HepG2 (cell line): ENCODE measurements at regions not wholly inside any gene's neighbourhood (a gene's known extent, or its start where the extent isn't known, plus 50 kb on each side); places are given as distances from the start of the nearest gene placed in this dataset.

ENCODE experiments used
- ATAC-seq: fragments of 200-7000 bp; cut with Tn5 transposase; 3 replicates; pipeline ENCODE4 v1.9.1; 2020; ENCODE audit warnings: mild to moderate bottlenecking, moderate library complexity
- BruUV-seq: library from RNA; stranded (reverse); fragments of 400-500 nt; replicated peaks from 2 replicates; lab custom pipeline; 2021; lab: Mats Ljungman, UMichigan
- CTCF ChIA-PET: fragments of 300-600 bp; formaldehyde crosslinking; extraction: SDS; loops from one replicate; lab custom pipeline; 2021; ENCODE audit warnings: low total read pairs, inconsistent platforms, low intra/inter-chr PET ratio; lab: Yijun Ruan, JAX
- POLR2A ChIA-PET: fragments of 350-600 bp; sonication (Branson Sonifier 250); formaldehyde crosslinking; loops from one replicate; lab custom pipeline; 2020; ENCODE audit warnings: antibody characterized with exemption, inconsistent platforms; lab: Yijun Ruan, JAX
- DNase-seq: peaks from one replicate; pipeline ENCODE4 v3.0.0-alpha.2; 2015; ENCODE audit warnings: low spot score
- FAIRE-seq: peaks from 3 replicates; lab custom pipeline; 2011; peaks lifted over from hg19 to GRCh38; lab: Jason Lieb, UNC
- H2AFZ ChIP-seq: one replicate; pipeline ENCODE4 v1.6.1; 2011; ENCODE audit warnings: low read length, inconsistent platforms
- H3K27ac ChIP-seq: fragments of 300-600 bp; 3 replicates; pipeline ENCODE4 v1.8.0; 2011; ENCODE audit warnings: mixed run types, mild to moderate bottlenecking, mixed read lengths, low read length, inconsistent platforms; ENCODE audit not compliant: insufficient read depth; ENCODE audit errors: extremely low read length
- H3K27me3 ChIP-seq, 2 experiments: fragments of 200-600 bp in 1 of 2; 2 replicates in 1 of 2; 3 replicates in 1 of 2; pipeline versions ENCODE4 v1.6.0 to v1.8.0; 2011; ENCODE audit warnings: low read length in 2 of 2, mild to moderate bottlenecking in 2 of 2, moderate library complexity in 2 of 2, inconsistent platforms in 1 of 2; ENCODE audit not compliant: insufficient read depth in 2 of 2, control insufficient read depth in 1 of 2
- H3K36me3 ChIP-seq, 2 experiments: fragments of 200-600 bp in 1 of 2; replicated peaks in 1 of 2; 2 replicates in 1 of 2; 3 replicates in 1 of 2; pipeline versions ENCODE4 v1.5.1 to v1.8.0; 2011; ENCODE audit warnings: low read length in 2 of 2, inconsistent platforms in 1 of 2; ENCODE audit not compliant: insufficient read depth in 2 of 2, control insufficient read depth in 1 of 2
- H3K4me1 ChIP-seq: 2 replicates; pipeline ENCODE4 v1.5.1; 2012; ENCODE audit warnings: low read length, inconsistent platforms; ENCODE audit not compliant: insufficient read depth
- H3K4me2 ChIP-seq: 2 replicates; pipeline ENCODE4 v1.6.0; 2011; ENCODE audit warnings: low read depth, low read length, inconsistent platforms
- H3K4me3 ChIP-seq, 3 experiments: fragments of 200-600 bp in 1 of 3; sonication (generic), shearing (Covaris generic) in 1 of 3; replicated peaks in 1 of 3; 2 replicates each; pipeline ENCODE4 v1.5.1; 2011 to 2016; ENCODE audit warnings: low read length in 3 of 3, inconsistent platforms in 2 of 3, low read depth in 2 of 3, mild to moderate bottlenecking in 2 of 3, control low read depth in 1 of 3, mixed read lengths in 1 of 3; ENCODE audit not compliant: insufficient read depth in 1 of 3
- H3K79me2 ChIP-seq: one replicate; pipeline ENCODE4 v1.6.1; 2011; ENCODE audit warnings: low read length, inconsistent platforms; ENCODE audit not compliant: insufficient read depth
- H3K9ac ChIP-seq: 2 replicates; pipeline ENCODE4 v1.6.0; 2011; ENCODE audit warnings: mild to moderate bottlenecking, low read depth, low read length, inconsistent platforms; ENCODE audit not compliant: insufficient read depth
- H3K9me3 ChIP-seq: 2 replicates; pipeline ENCODE4 v1.5.1; 2012; ENCODE audit warnings: mild to moderate bottlenecking, low read length
- H4K20me1 ChIP-seq: 2 replicates; pipeline ENCODE4 v1.6.0; 2011; ENCODE audit warnings: inconsistent platforms, mild to moderate bottlenecking, low read length, moderate library complexity; ENCODE audit not compliant: insufficient read depth
- CSRNP1 ChIP-seq: sonication (generic); formaldehyde crosslinking; IDR thresholded peaks from 2 replicates; pipeline ENCODE4 v1.8.1; 2023; ENCODE audit warnings: mild to moderate bottlenecking, missing genetic modification reagents
- FOXP4 ChIP-seq: sonication (generic); formaldehyde crosslinking; IDR thresholded peaks from 2 replicates; pipeline ENCODE4 v1.4.0; 2020; ENCODE audit warnings: missing genetic modification reagents
- GATA4 ChIP-seq: sonication (generic); IDR thresholded peaks from 2 replicates; pipeline ENCODE4 v1.6.1; 2016; ENCODE audit warnings: antibody characterized with exemption, low read depth, borderline replicate concordance
- KDM3A ChIP-seq: IDR thresholded peaks from 2 replicates; pipeline ENCODE4 v1.6.1; 2018; ENCODE audit warnings: low read depth, missing compliant biosample characterization
- MIER3 ChIP-seq: IDR thresholded peaks from 2 replicates; pipeline ENCODE4 v1.6.1; 2016; ENCODE audit warnings: missing compliant biosample characterization, borderline replicate concordance
- REL ChIP-seq: sonication (generic); formaldehyde crosslinking; conservative IDR thresholded peaks from 2 replicates; pipeline ENCODE4 v1.8.0; 2022; ENCODE audit warnings: mild to moderate bottlenecking, missing genetic modification reagents, moderate library complexity
- SIN3B ChIP-seq: fragments of 150-350 bp; IDR thresholded peaks from 2 replicates; pipeline ENCODE4 v1.6.1; 2014; ENCODE audit warnings: low read length
- SSRP1 ChIP-seq: IDR thresholded peaks from 2 replicates; pipeline ENCODE4 v1.6.1; 2016; ENCODE audit warnings: control low read depth
- TGIF2 ChIP-seq: IDR thresholded peaks from 2 replicates; pipeline ENCODE4 v1.6.1; 2016; ENCODE audit warnings: control low read depth, missing compliant biosample characterization
- U2AF1 ChIP-seq: fragments of 200-400 bp; formaldehyde crosslinking; optimal IDR thresholded peaks from 2 replicates; pipeline ENCODE3; 2017; ENCODE audit warnings: mild to moderate bottlenecking, low read depth, low read length
- ZFP1 ChIP-seq: IDR thresholded peaks from 2 replicates; pipeline ENCODE4 v1.6.1; 2016
- ZFP36L2 ChIP-seq: sonication (generic); formaldehyde crosslinking; IDR thresholded peaks from 2 replicates; pipeline ENCODE4 v1.4.0; 2020; ENCODE audit warnings: missing genetic modification reagents
- ZNF7 ChIP-seq: IDR thresholded peaks from 2 replicates; pipeline ENCODE4 v1.6.1; 2016; ENCODE audit warnings: missing biosample characterization, missing genetic modification reagents
- ZNF768 ChIP-seq: sonication (generic); formaldehyde crosslinking; IDR thresholded peaks from 2 replicates; pipeline ENCODE4 v1.4.0; 2020; ENCODE audit warnings: missing genetic modification reagents
- WGBS: methylation state at CpG from one replicate; pipeline ENCODE4 v1.1.6; 2017; ENCODE audit warnings: low lambda C conversion rate; 5-methylcytosine and 5-hydroxymethylcytosine counted together
- in situ Hi-C: cut with HindIII; loops from 2 replicates; pipeline ENCODE4 v1.10.0; 2017; ENCODE audit warnings: low pct_unique_long_range_greater_than_20kb; ENCODE audit not compliant: extremely low pct_ligation_motif_present
- intact Hi-C: fragments of 100-400 bp; cut with micrococcal nuclease; formaldehyde crosslinking; loops from one replicate; pipeline ENCODE4 v1.10.0; 2022; ENCODE audit not compliant: unreplicated experiment

- WGBS: 2% methylated on average over 3 of the region's 3 CpGs
- Histone ChIP-seq H3K4me3 (no peak overlapping the region), H3K4me2 (no peak overlapping the region), H3K9me3 (no peaks in the 10 kb centered on the region), H2AFZ (no peak overlapping the region), H3K4me1 (no peaks in the 10 kb centered on the region), H3K27ac (no peak overlapping the region), H3K9ac (no peak overlapping the region), H3K79me2 (no peaks in the 10 kb centered on the region), H3K27me3 (no peaks in the 10 kb centered on the region), H4K20me1 (no peaks in the 10 kb centered on the region), H3K36me3 (no peaks in the 10 kb centered on the region)
- CTCF ChIA-PET: no interaction called here
- POLR2A ChIA-PET: no interaction called here
- DNase-seq (no peak), ATAC-seq (no peak), FAIRE-seq (no peak)
- in situ Hi-C loops: no loop called here
- TF ChIP-seq ZFP1 (CRISPR knock-in tag): no peak
- no peak for TF ChIP-seq TGIF2 (CRISPR knock-in tag)
- TF ChIP-seq ZFP36L2 (CRISPR knock-in tag): no peak
- no peak for TF ChIP-seq GATA4
- TF ChIP-seq MIER3: no peak
- no peak for TF ChIP-seq KDM3A (CRISPR knock-in tag)
- TF ChIP-seq FOXP4 (CRISPR knock-in tag): no peak
- no peak for TF ChIP-seq SIN3B
- TF ChIP-seq ZNF768: no peak
- no peak for TF ChIP-seq ZNF7
- no peak for TF ChIP-seq U2AF1
- no peak for TF ChIP-seq REL
- no peak for TF ChIP-seq SSRP1 (CRISPR knock-in tag)
- no peak for TF ChIP-seq CSRNP1
- intact Hi-C loops: no loop called here
- BruUV-seq: no TSS peak
Measured at GRCh38 chr10:4579844-4580243, 246.2 kb upstream of the AKR1E2 start.
